ENCODE measurements at regions not wholly inside any gene's neighbourhood (a gene's known extent, or its start where the extent isn't known, plus 50 kb on each side); places are given as distances from the start of the nearest gene placed in this dataset.

DNA sequence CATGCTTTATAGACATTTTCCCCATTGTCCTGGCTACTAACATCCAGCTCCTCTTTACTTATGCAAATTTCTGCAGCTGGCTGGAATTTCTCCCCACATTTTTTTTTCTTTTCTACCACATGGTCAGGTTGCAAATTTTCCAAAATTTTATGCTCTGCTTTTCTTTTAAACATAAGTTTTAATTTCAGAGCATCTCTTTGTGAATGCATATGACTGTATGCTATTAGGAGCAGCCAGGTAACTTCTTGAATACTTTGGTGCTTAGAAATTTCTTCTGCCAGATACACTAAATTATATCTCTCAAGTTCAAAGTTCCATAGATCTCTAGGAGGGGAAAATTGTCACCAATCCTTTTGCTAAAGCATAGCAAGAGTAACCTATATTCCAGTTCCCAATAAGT is 365.9 kb downstream of the LRFN5 start:
- TF ChIP-seq EP300 (IDR thresholded peaks at IDR 0.05) = no peak
- no peak for TF ChIP-seq POLR2A (IDR thresholded peaks at IDR 0.05; ENCODE audit: low read length)
- no peak for TF ChIP-seq CTCF (IDR thresholded peaks at IDR 0.05)
- TF ChIP-seq SMC3 (IDR thresholded peaks at IDR 0.05) = no peak
- no peak for TF ChIP-seq GATA3 (IDR thresholded peaks at IDR 0.05; ENCODE audit: borderline replicate concordance)
- no peak for TF ChIP-seq RCOR1 (IDR thresholded peaks at IDR 0.05; ENCODE audit: low read depth, low read length)
- TF ChIP-seq FOSB (CRISPR knock-in tag; IDR thresholded peaks at IDR 0.05) = no peak
- no peak for TF ChIP-seq RFX5 (IDR thresholded peaks at IDR 0.05)
- TF ChIP-seq REST (IDR thresholded peaks at IDR 0.05) = no peak
- TF ChIP-seq RNF2 (IDR thresholded peaks at IDR 0.05; ENCODE audit: borderline replicate concordance, low read depth) = no peak
- no peak for TF ChIP-seq TP53 (CRISPR knock-in tag; IDR thresholded peaks at IDR 0.05)
- no peak for TF ChIP-seq SREBF2 (IDR thresholded peaks at IDR 0.05)
- no peak for TF ChIP-seq POLR2AphosphoS2 (conservative IDR thresholded peaks at IDR 0.05; ENCODE audit: low read length)
